Pancreas (tissue), 10 donors: ENCODE measurements at regions not wholly inside any gene's neighbourhood (a gene's known extent, or its start where the extent isn't known, plus 50 kb on each side); places are given as distances from the start of the nearest gene placed in this dataset.

Experiments
- ATAC-seq, 4 donors: fragments of 200-7000 bp; cut with Tn5 transposase; one replicate each; pipeline versions ENCODE4 v1.8.0 to v1.9.1; 2020; ENCODE audit warnings: mild to moderate bottlenecking in 4 of 4, moderate library complexity in 4 of 4
- DNase-seq, 6 donors: peaks; one replicate each; pipeline ENCODE4 v3.0.0-alpha.2; 2020
- FAIRE-seq: peaks from 2 replicates; lab custom pipeline; 2012; peaks lifted over from hg19 to GRCh38; lab: Jason Lieb, UNC
- H3K27ac ChIP-seq, 4 donors: fragments of 200-600 bp; sonication (generic); 1 replicate in 3 of 4; 2 replicates in 1 of 4; pipeline versions ENCODE4 v1.5.0 to v1.8.0; 2020
- H3K27me3 ChIP-seq, 4 donors: fragments of 200-600 bp; one replicate each; pipeline ENCODE4 v1.8.0; 2021
- H3K36me3 ChIP-seq, 3 donors: fragments of 200-600 bp; sonication (generic) in 1 of 3; one replicate each; pipeline versions ENCODE4 v1.5.0 to v1.8.0; 2020 to 2021
- H3K4me1 ChIP-seq, 3 donors: fragments of 200-600 bp; one replicate each; pipeline ENCODE4 v1.8.0; 2021
- H3K4me3 ChIP-seq, 4 donors: fragments of 200-600 bp; sonication (generic) in 2 of 4; one replicate each; pipeline versions ENCODE4 v1.5.0 to v1.8.0; 2020 to 2021
- H3K9me3 ChIP-seq, 4 donors: fragments of 200-600 bp; one replicate each; pipeline ENCODE4 v1.8.0; 2021
- WGBS, 2 donors: extraction: QIAGEN DNeasy Blood & Tissue Kit; methylation state at CpG; one replicate each; pipeline ENCODE4 v1.1.7; 2013; 5-methylcytosine and 5-hydroxymethylcytosine counted together
- intact Hi-C, 3 donors: fragments of 100-400 bp; cut with DNase I; formaldehyde crosslinking; loops; one replicate each; pipeline versions ENCODE4 v1.11.1 to v1.14.2; 2022
- TF ChIP-seq, protein P1 (sequence below), 4 donors: fragments of 200-600 bp; sonication (generic) in 3 of 4; IDR thresholded peaks; one replicate each; pipeline versions ENCODE4 v1.5.0 to v1.8.0; 2021; ENCODE audit warnings: antibody characterized with exemption in 4 of 4
- donor health status: healthy with polysubstance abuse.
- donor health status: DM: no; HTN: no; CAD: no; lungs with moderate emphysema.
- donor health status: DM: no; HTN: no; CAD: no.
- donor health status: control.
- donor health status: control.
- donor health status: Bipolar disorder and iron deficiency.
- donor health status: DM: yes; HTN: yes; CAD: no.
- donor health status: DM: no; HTN: no; CAD: no.
- donor health status: DM: no; HTN: no; CAD: no.
- donor health status: DM: yes; HTN: yes; CAD: no.

DNA sequence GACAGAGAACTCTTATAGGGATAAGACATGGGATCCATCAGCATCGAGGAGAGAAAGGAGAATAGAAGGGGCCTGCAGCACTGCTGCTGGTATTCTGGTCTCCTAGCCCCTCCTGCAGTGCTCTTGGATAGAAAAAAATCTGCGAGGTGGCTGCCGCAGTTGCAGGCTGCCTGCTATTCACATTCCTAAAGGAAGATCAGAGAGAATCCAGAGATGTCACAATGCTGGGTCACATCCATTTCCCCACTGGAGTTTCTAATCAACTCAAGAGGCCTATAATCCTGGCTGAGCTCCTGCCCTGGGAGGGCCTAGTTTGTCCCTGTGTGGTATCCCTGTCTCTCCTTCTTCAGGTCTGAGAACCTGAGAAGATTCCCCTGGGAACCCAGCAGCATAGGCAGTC is 357.8 kb downstream of the MAFB start:
- Histone ChIP-seq H3K4me3 (no peak overlapping the region), H3K4me1 (no peaks in the 10 kb centered on the region), H3K9me3 (no peaks in the 10 kb centered on the region), H3K36me3 (no peaks in the 10 kb centered on the region), H3K27ac (no peak overlapping the region), H3K27me3 (no peaks in the 10 kb centered on the region)
- ATAC-seq (no peak), DNase-seq (no peak), FAIRE-seq (no peak)
- intact Hi-C loops = no loop called here
- TF ChIP-seq, protein P1, sequence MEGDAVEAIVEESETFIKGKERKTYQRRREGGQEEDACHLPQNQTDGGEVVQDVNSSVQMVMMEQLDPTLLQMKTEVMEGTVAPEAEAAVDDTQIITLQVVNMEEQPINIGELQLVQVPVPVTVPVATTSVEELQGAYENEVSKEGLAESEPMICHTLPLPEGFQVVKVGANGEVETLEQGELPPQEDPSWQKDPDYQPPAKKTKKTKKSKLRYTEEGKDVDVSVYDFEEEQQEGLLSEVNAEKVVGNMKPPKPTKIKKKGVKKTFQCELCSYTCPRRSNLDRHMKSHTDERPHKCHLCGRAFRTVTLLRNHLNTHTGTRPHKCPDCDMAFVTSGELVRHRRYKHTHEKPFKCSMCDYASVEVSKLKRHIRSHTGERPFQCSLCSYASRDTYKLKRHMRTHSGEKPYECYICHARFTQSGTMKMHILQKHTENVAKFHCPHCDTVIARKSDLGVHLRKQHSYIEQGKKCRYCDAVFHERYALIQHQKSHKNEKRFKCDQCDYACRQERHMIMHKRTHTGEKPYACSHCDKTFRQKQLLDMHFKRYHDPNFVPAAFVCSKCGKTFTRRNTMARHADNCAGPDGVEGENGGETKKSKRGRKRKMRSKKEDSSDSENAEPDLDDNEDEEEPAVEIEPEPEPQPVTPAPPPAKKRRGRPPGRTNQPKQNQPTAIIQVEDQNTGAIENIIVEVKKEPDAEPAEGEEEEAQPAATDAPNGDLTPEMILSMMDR (IDR thresholded peaks at IDR 0.05) = no peak
- WGBS, 2 donors = 78% methylated on average over 3 of the region's 3 CpGs

DNA sequence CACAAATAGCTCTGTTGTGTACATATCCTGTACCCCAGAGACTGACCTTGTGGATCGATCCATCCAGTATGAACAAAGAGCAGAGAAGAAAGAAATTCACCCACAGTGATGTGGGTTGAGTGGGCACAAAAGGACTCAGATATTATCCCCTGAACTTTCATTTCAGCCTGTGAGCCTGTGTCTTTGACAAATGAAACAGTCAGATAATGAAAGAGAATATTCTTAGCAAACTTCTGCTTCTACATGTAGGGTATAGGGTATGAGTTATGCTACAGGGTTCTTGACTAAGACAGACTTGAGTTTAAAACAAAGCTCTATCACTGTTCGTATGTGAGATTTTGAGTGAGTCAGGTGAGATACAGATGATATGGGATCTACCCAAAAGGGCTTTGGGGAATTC is 359.7 kb downstream of the MAFB start:
- FAIRE-seq (no peak), DNase-seq (no peak), ATAC-seq (no peak)
- Histone ChIP-seq H3K36me3 (no peaks in the 10 kb centered on the region), H3K9me3 (no peaks in the 10 kb centered on the region), H3K4me1 (no peaks in the 10 kb centered on the region), H3K27me3 (no peaks in the 10 kb centered on the region), H3K4me3 (no peak overlapping the region), H3K27ac (no peak overlapping the region)
- WGBS, 2 donors = 61 to 68% methylated on average over 2 of the region's 2 CpGs
- intact Hi-C loops = no loop called here
- TF ChIP-seq, protein P1 (IDR thresholded peaks at IDR 0.05) = no peak

DNA sequence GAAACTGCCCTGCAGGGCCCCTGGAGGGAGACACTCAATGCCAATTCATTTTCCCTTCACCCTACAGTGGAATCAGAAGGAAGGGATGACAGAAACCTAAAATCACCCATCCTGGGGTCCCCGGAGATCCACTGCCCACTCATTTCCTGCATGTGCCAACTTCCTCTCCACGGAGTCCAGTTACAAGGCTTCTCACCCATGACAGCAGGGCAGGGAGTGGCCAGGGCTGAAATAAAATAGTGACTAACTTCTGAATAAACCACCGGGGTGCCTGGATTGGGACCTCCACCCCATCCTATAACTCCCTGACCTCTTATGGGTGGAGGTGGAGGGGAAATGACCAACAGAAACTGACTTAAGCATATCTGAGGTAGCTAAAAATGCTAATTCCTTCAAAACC is 362.3 kb downstream of the MAFB start:
- no peaks in the 10 kb centered on the region for H3K9me3 ChIP-seq
- no peak for ATAC-seq
- no peak overlapping the region for H3K27ac ChIP-seq
- TF ChIP-seq, protein P1 (IDR thresholded peaks at IDR 0.05) = no peak
- no peaks in the 10 kb centered on the region for H3K27me3 ChIP-seq
- no peaks in the 10 kb centered on the region for H3K36me3 ChIP-seq
- no peaks in the 10 kb centered on the region for H3K4me1 ChIP-seq
- H3K4me3 ChIP-seq = no peak overlapping the region
- intact Hi-C loops = no loop called here
- no peak for FAIRE-seq
- 41 to 52% methylated on average over 3 of the region's 3 CpGs for WGBS, 2 donors
- no peak for DNase-seq

DNA sequence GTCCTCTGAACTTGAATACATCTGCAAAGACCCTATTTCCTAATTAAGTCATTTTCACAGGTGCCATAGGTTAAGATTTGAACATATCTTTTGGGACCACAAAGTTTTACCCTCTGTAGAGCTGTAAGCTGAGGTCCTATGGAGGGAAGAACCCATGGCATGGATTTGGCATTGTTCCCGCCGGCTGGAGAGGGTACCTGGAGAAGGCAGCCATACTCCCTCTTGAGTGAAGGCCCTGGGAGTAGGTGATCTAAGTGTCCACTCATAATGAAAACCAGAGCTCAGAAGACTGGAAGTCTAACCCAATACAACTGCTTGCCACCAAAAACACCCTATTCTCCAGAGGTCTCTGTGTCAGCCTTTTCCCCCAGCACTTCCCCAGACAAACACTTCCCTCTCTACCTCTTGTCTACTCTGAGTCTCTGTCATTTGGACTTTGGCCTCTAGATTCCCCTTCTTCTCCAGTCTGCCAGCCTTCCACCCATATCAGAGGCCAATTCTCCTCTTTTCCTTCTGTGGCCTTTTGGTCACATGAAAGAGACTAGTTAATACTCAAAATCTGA is 363.9 kb downstream of the MAFB start:
- no peaks in the 10 kb centered on the region for H3K4me1 ChIP-seq
- H3K4me3 ChIP-seq = no peak overlapping the region
- TF ChIP-seq, protein P1 (IDR thresholded peaks at IDR 0.05) = no peak
- 70 to 88% methylated on average over 2 of the region's 2 CpGs for WGBS, 2 donors
- peak in 1 of 4 donors; percentile 47 for ATAC-seq
- no peak for FAIRE-seq
- H3K9me3 ChIP-seq = no peaks in the 10 kb centered on the region
- no peaks in the 10 kb centered on the region for H3K27me3 ChIP-seq
- intact Hi-C loops = no loop called here
- H3K36me3 ChIP-seq = no peaks in the 10 kb centered on the region
- no peak for DNase-seq
- H3K27ac ChIP-seq = no peak overlapping the region

DNA sequence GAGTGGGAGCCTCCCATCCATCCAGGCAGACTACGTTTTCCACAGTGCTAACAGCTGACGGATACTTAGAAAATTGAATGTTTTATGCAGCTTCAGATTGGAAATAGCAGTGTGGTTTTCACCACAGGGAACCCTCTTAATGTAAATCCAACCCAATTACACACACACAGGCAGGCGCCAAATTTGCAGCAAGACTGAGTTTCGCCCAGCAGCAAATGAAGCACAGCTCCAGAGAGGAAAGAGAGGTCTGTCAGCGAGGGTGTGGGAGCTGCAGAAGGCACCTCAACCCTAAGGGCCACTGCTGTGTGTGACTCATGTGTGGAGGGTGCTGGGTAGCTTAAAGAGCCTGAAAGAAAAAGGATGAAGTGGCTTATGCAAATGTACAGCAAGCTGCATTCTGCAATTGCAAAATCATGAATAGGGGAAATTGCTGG is 365.7 kb downstream of the MAFB start:
- H3K27ac ChIP-seq = no peak overlapping the region
- ATAC-seq = peak in 2 of 4 donors; percentile 52 to 69
- no peaks in the 10 kb centered on the region for H3K27me3 ChIP-seq
- intact Hi-C loops = no loop called here
- H3K36me3 ChIP-seq = no peaks in the 10 kb centered on the region
- TF ChIP-seq, protein P1 (IDR thresholded peaks at IDR 0.05) = no peak
- no peak for DNase-seq
- no peaks in the 10 kb centered on the region for H3K4me1 ChIP-seq
- H3K4me3 ChIP-seq = no peak overlapping the region
- no peaks in the 10 kb centered on the region for H3K9me3 ChIP-seq
- WGBS, 2 donors = 56 to 70% methylated on average over 5 of the region's 5 CpGs
- no peak for FAIRE-seq
